ENCODE measurements at regions not wholly inside any gene's neighbourhood (a gene's known extent, or its start where the extent isn't known, plus 50 kb on each side); places are given as distances from the start of the nearest gene placed in this dataset.
"Not testable (repeated sequence)": the region's sequence is repeated elsewhere in the genome, so short reads cannot be mapped to it uniquely, and the experiment has no call there.

DNA sequence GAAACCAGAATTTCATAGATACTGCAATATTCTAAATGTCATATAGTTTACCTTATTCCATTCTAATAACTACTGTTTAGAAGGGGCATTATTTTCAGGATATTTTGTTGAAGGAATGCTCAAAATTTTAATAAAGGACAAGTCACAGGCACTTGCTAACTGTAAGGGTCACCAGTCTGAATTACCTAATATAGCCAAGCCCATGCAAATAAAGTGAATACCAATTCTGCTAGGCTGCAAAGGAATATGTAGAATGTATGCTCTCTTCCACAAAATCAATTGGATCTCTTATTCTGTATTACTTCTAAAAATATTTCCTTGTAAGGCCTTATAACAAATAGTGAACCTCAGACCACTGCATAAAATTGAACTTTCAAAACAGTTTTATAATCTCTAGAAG, 52.3 kb upstream of the FAT4 start:
- DNase-seq (no peak), ATAC-seq (ENCODE audit: poor library complexity) (no peak)
- intact Hi-C loops (cut with DNase I): no loop called here

- intact Hi-C loops (cut with DNase I): no loop called here
These were observed 52.7 kb upstream of the FAT4 start for GRCh38 chr4:125262079-125262478.

DNA sequence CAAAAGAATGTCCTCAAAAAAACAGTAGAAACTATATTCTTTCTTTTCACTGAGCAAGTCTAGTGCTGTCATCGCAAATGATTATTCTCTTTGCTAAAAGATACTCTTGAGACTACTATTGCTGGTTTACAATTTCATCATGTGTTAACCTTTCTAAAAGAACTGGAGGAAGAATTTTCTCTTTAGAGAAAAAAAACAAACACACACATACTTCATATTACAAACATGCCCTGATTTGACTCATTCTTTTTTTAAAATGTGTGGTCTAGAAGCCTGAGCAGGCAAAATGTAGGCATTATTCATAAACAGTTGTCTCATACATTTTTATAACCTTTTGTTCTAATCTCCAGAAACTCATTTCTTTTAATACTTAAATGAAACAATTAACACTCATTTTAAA, 60.6 kb upstream of the FAT4 start:
- no peak for DNase-seq
- ATAC-seq (ENCODE audit: poor library complexity): no peak
- intact Hi-C loops (cut with DNase I): no loop called here

More at GRCh38 chr4:125262079-125262478, 52.7 kb upstream of the FAT4 start:
- ATAC-seq (ENCODE audit: poor library complexity): no peak
- no peak for DNase-seq

- ATAC-seq (ENCODE audit: poor library complexity) (no peak), DNase-seq (no peak)
- intact Hi-C loops (cut with DNase I): loop anchor here (5.0 kb wide), 1 partner anchor 913 kb away; no protein-coding TSS in a partner anchor
These were observed 69.8 kb upstream of the FAT4 start for GRCh38 chr4:125244848-125245450.

DNA sequence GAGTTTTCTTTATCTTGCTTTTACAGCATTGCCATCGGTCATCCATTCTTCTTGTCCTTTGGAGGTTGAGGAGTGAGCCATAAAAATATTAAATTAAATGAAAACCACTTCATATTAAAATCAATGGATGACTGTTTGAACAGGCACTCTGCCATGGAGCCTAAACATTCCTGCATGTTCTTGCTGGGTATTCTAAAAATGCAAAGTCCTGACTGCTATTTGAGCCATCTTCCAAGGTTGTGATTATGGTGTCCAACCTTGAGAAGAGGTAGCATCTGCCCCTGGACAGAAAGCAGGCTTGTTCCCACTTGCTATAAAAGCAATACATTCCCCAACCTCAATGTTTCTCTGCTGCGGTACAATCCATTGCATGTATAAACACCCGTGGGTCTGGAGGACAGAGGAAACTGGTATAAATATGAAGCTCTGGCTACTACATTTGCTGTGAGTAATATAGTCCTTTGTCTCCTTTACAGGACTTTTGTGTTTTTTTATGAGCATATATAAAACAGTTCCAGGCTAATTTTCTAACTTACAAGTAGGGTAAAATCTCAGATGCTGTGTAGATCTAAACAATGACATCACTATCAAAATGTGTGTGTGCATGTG, 70.9 kb upstream of the FAT4 start:
- DNase-seq: no peak
- ATAC-seq (ENCODE audit: poor library complexity): no peak
- intact Hi-C loops (cut with DNase I): no loop called here

GRCh38 chr4:125235971-125236370, 78.8 kb upstream of the FAT4 start:
- DNase-seq (no peak), ATAC-seq (ENCODE audit: poor library complexity) (no peak)
- intact Hi-C loops (cut with DNase I): no loop called here

- ATAC-seq (ENCODE audit: poor library complexity) (no peak), DNase-seq (no peak)
- intact Hi-C loops (cut with DNase I): no loop called here
These were observed 83.1 kb upstream of the FAT4 start for GRCh38 chr4:125231661-125232060.

DNA sequence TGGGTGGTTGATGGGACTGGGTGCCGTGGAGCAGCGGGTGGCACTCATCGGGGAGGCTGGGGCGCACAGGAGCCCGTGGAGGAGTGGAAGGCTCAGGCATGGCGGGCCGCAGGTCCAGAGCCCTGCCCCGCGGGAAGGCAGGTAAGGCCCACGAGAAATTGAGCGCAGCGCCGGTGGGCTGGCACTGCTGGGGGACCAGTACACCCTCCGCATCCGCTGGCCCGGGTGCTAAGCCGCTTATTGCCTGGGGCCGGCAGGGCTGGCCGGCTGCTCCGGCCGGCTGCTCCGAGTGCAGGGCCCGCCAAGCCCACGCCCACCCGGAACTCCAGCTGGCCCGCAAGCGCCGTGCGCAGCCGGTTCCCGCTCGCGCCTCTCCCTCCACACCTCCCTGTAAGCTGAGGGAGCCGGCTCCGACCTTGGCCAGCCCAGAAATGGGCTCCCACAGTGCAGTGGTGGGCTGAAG, 85.1 kb upstream of the FAT4 start:
- intact Hi-C loops (cut with DNase I): no loop called here
- DNase-seq: no peak
- ATAC-seq (ENCODE audit: poor library complexity): no peak

DNA sequence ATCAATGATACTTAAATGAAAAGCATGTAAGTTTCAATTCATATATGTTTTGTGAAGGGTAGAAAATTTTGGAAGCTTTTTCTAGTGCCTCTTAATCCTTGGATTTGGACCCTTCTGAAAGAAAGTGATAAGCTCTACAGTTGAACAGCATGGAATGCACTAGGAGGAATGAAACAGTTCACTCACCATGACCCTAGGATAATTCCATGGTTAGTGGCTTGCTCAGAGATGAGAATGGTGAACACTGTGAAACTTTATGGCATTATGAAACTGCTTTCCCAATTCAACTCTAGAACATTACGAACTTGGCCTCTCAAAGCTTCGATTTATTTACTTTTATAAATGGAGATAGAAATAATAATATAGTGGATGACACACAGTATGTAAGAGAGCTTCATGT, 88.9 kb upstream of the FAT4 start:
- intact Hi-C loops (cut with DNase I): no loop called here
- no peak for ATAC-seq (ENCODE audit: poor library complexity)
- DNase-seq: no peak

- ATAC-seq (ENCODE audit: poor library complexity) (no peak), DNase-seq (no peak)
- intact Hi-C loops (cut with DNase I): no loop called here
These were observed 114.2 kb upstream of the FAT4 start for GRCh38 chr4:125200556-125200955.

DNA sequence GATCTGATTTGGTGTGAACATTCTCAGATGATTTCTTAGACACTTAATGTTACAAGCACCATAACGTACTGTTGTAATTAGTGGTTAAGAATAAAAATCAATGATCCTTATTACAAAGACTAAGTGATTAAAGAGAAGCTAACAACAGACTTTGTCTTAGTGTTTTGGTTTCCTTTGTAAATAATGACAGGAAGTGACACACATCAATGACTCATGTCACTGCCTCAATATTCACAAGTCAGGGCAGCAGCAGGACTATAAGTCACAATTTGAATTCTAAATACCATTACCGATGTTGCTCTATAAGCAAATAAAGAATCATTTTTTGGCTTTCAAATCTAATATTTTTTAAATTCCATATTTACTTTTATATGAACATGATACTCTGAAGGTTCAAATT, 115.8 kb upstream of the FAT4 start:
- intact Hi-C loops (cut with DNase I): no loop called here
- ATAC-seq (ENCODE audit: poor library complexity) (no peak), DNase-seq (no peak)

- DNase-seq; ATAC-seq (ENCODE audit: poor library complexity); intact Hi-C loops (cut with DNase I): not testable (repeated sequence)
These were observed 122.8 kb upstream of the FAT4 start for GRCh38 chr4:125191874-125192459.

GRCh38 chr4:125191232-125191631, 123.5 kb upstream of the FAT4 start:
- no peak for DNase-seq
- no peak for ATAC-seq (ENCODE audit: poor library complexity)
- intact Hi-C loops (cut with DNase I): no loop called here

GRCh38 chr4:125187226-125188176, 127.3 kb upstream of the FAT4 start:
- DNase-seq (no peak), ATAC-seq (ENCODE audit: poor library complexity) (no peak)
- intact Hi-C loops (cut with DNase I): no loop called here

DNA sequence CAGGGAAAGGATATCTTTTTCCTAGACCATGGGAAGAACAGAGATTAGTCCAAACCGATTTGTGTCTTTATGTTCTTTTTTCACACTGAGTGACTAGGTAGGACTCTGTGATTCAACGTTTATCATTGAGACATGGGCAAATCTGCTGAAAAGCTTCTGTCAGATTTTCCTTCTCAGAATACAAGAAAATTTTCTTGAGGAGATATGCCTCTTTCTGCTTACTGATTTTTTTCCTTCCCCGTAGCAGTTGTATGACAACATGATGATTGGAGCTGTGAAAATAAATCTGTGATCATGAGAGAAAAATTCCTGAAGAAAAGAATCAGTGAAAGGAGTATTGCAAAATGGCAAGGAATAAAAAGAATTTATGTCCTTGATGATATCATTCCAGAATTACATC, 130.6 kb upstream of the FAT4 start:
- ATAC-seq (ENCODE audit: poor library complexity) (no peak), DNase-seq (no peak)
- intact Hi-C loops (cut with DNase I): no loop called here

- DNase-seq: no peak
- no peak for ATAC-seq (ENCODE audit: poor library complexity)
- intact Hi-C loops (cut with DNase I): no loop called here
These were observed 133.0 kb upstream of the FAT4 start for GRCh38 chr4:125181804-125182203.

GRCh38 chr4:125179727-125180126, 135.0 kb upstream of the FAT4 start:
- ATAC-seq (ENCODE audit: poor library complexity) (no peak), DNase-seq (no peak)
- intact Hi-C loops (cut with DNase I): no loop called here

- ATAC-seq (ENCODE audit: poor library complexity): no peak
- intact Hi-C loops (cut with DNase I): no loop called here
- DNase-seq: no peak
These were observed 145.6 kb upstream of the FAT4 start for GRCh38 chr4:125169192-125169591.

DNA sequence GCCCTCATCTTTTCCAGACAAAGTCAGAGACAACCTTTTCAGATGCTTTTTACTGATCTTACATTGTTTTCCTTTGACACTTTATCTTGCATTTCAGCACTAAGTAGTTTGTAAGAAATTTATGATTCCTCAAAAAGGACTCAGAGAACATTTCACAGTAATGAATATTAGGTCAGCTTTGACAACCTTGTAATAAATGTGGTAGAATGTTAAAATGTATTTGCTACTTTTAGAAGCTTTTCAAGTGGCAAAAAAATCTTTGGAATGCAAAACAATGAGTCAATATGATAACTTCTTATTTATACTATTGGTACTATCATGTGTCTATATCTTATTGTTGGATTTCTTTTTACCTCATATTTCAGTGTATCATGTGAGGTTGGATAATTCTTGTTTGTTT, 146.2 kb upstream of the FAT4 start:
- ATAC-seq (ENCODE audit: poor library complexity) (no peak), DNase-seq (no peak)
- intact Hi-C loops (cut with DNase I): no loop called here

Measured in Right ventricle myocardium superior (tissue), 1 donor.